Stimulated activated CD4-positive, alpha-beta T cell treated with anti-CD3 and anti-CD28 coated beads, Interleukin-12 subunit alpha, Interleukin-12 subunit beta, amount 100 ng/mL, for 4 hours (primary cell): ENCODE measurements at regions not wholly inside any gene's neighbourhood (a gene's known extent, or its start where the extent isn't known, plus 50 kb on each side); places are given as distances from the start of the nearest gene placed in this dataset.

Experiments used
- DNase-seq: peaks from one replicate; pipeline ENCODE4 v3.0.0-alpha.2; 2020

DNA sequence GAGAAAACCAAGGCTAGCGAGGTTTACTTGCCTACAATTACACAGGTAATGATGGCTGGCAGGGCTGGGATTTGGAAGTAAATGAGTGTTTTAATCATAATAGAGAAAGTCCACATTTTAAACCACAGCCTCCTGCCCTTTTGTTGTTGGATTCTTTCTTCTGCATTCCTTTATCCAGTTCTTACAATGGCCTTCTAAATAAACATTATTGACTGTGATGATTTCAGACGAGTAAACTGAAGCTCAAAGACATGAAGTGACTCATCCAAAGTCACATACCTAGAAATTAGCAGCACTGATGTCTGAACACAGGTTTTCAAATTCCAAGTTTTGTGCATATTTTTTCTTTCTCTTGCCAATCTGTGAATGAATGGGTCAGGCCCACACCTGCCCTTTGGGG lies 51.2 kb upstream of the C1QTNF7 start:
- no peak for DNase-seq
